GM06990 (cell line): ENCODE measurements at regions not wholly inside any gene's neighbourhood (a gene's known extent, or its start where the extent isn't known, plus 50 kb on each side); places are given as distances from the start of the nearest gene placed in this dataset.

Experiments used
- DNase-seq: peaks from one replicate; pipeline ENCODE4 v3.0.0-alpha.2; 2011; ENCODE audit not compliant: insufficient read length; ENCODE audit errors: extremely low read depth
- H3K27me3 ChIP-seq: replicated peaks from 2 replicates; pipeline ENCODE4 v1.6.0; 2011; ENCODE audit warnings: low read length; ENCODE audit not compliant: control insufficient read depth, insufficient read depth
- H3K36me3 ChIP-seq: 2 replicates; pipeline ENCODE4 v1.5.1; 2011; ENCODE audit warnings: low read length; ENCODE audit not compliant: control insufficient read depth, insufficient read depth
- H3K4me3 ChIP-seq: replicated peaks from 2 replicates; pipeline ENCODE4 v1.5.1; 2011; ENCODE audit warnings: low read depth, mild to moderate bottlenecking, control low read depth, low read length
- TF ChIP-seq, protein P1 (sequence below): IDR thresholded peaks from 2 replicates; pipeline ENCODE4 v1.5.1; 2011; ENCODE audit warnings: low read length, control low read depth, mild to moderate bottlenecking, inconsistent platforms; ENCODE audit not compliant: insufficient read depth, poor library complexity, severe bottlenecking

DNA sequence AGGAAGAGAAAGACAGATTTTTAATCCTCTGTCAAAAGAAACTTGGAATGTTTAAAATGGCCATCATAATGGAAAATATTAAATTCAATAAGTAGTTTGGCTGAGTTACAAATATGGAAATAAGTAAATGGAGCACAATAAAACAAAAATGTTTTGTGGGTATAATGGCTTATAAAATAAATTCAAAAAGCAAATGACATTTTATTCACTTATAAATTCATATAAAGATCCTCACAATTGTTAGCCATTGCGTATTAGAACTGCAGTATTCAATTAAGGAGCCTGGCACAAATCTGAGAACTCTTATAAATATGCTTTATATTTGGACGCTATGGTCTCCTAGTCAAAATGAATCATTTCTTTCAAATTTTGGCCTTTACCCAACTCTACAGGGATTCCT is 339.0 kb upstream of the PABPC4L start:
- Histone ChIP-seq H3K27me3 (no peaks in the 10 kb centered on the region), H3K36me3 (no peaks in the 10 kb centered on the region), H3K4me3 (no peak overlapping the region)
- DNase-seq = no peak
- TF ChIP-seq, protein P1, sequence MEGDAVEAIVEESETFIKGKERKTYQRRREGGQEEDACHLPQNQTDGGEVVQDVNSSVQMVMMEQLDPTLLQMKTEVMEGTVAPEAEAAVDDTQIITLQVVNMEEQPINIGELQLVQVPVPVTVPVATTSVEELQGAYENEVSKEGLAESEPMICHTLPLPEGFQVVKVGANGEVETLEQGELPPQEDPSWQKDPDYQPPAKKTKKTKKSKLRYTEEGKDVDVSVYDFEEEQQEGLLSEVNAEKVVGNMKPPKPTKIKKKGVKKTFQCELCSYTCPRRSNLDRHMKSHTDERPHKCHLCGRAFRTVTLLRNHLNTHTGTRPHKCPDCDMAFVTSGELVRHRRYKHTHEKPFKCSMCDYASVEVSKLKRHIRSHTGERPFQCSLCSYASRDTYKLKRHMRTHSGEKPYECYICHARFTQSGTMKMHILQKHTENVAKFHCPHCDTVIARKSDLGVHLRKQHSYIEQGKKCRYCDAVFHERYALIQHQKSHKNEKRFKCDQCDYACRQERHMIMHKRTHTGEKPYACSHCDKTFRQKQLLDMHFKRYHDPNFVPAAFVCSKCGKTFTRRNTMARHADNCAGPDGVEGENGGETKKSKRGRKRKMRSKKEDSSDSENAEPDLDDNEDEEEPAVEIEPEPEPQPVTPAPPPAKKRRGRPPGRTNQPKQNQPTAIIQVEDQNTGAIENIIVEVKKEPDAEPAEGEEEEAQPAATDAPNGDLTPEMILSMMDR = no peak

DNA sequence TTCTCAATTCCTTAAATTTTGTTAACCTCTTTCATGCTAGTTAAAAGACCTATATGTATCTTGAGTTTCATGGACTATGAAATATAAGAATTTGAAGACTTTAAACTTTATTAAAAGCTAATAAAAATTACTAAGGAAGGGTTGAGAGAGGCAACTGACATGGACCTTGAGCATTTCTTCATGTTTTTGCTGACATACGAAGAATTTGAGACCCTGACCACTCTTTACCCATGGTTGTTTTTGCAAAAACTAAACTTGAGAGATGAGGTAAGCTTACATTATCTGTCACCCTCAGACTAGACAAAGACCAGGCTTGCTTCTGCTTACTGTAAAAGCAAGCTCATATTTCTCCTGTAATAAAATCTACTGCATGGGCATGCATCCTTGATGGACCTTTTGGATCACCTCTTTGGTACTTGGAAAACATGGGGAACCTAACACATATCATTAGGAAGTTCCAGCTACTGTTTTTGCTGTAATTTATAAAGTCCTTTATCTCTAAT is 338.2 kb upstream of the PABPC4L start:
- Histone ChIP-seq H3K4me3 (no peak overlapping the region), H3K36me3 (no peaks in the 10 kb centered on the region), H3K27me3 (no peaks in the 10 kb centered on the region)
- TF ChIP-seq, protein P1 = no peak
- no peak for DNase-seq

DNA sequence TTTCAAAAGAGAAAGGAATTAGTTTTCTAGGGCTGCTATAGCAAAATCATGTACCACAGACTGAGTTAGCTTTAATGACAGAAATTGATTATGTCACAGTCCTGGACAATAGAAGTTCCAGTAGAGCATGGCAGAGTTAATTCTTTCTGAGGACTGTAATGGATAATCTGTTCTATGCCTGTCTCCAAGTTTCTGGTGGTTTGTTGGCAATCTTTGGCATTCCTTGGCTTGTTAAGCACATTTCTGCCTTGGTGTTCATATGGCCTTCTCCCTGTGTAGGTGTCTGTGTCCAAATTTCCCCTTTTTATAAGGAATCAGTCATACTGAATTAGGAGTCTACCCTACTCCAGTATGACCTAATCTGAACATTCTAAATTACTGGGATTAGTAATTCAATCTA is 336.1 kb upstream of the PABPC4L start:
- Histone ChIP-seq H3K36me3 (no peaks in the 10 kb centered on the region), H3K27me3 (no peaks in the 10 kb centered on the region), H3K4me3 (no peak overlapping the region)
- DNase-seq = no peak
- TF ChIP-seq, protein P1 = no peak

DNA sequence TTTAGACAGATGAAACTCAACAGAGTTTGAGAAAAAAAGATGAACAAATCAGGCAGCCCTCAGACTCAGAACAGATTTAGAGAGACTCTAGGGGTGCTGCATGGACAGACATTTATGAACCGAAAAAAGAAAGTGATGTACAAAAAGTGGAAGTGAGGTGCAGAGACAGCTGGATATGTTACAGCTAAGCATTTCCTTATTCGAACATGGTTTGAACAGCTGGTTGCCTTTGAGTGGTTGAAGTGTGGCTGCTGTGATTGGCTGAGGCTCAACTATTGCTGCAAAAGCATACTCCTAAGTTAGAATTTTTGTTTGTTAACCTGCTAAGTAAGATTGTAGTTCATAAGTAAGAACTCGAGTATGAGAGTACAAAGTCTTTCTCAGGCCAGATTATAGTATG is 331.5 kb upstream of the PABPC4L start:
- TF ChIP-seq, protein P1 = no peak
- no peak for DNase-seq
- no peak overlapping the region for H3K4me3 ChIP-seq
- no peaks in the 10 kb centered on the region for H3K27me3 ChIP-seq
- no peaks in the 10 kb centered on the region for H3K36me3 ChIP-seq

DNA sequence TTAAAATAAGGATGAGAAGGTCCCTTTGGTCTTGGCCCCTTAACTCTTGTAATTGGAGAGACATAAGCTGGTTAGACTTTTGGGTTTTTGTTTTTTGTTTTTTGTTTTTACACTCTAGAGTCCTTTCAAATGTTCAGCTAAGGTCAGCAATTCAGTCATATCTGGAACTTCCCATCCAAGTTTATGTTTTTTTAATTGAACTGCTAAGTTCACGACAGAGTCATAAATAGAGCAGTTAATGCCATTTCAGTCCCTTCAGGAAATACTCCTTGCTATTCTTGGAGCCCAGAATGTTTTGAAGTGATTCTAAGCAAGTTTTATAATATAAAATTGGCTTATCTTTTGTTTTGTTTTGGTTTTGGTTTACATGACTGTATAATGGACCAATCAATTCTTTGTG is 329.4 kb upstream of the PABPC4L start:
- H3K27me3 ChIP-seq = no peaks in the 10 kb centered on the region
- no peak for DNase-seq
- TF ChIP-seq, protein P1 = no peak
- H3K4me3 ChIP-seq = no peak overlapping the region
- H3K36me3 ChIP-seq = no peaks in the 10 kb centered on the region

DNA sequence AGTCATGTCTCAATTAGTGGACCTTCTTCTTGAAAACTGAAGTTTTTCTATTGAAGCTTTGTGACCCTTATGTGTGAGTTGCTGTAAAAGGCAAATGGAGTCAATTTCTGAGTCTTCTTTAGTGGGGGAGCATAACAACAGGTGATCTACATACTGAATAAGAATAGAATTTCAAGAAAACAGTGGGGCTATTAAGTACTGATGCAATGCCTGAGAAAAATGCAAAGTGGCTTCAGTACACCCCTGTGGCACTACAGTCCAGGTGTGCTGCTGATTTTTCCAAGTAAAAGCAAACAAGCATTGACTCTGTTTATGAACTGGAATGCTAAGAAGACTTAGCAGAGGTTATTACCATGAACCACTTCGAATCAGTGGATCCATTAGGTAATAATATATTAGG is 328.0 kb upstream of the PABPC4L start:
- TF ChIP-seq, protein P1 = no peak
- DNase-seq = no peak
- no peaks in the 10 kb centered on the region for H3K27me3 ChIP-seq

More for the DNA sequence above, 328.0 kb upstream of the PABPC4L start:
- H3K36me3 ChIP-seq = no peaks in the 10 kb centered on the region
- no peak overlapping the region for H3K4me3 ChIP-seq
